Thoracic aorta (tissue), 2 donors: ENCODE measurements at regions not wholly inside any gene's neighbourhood (a gene's known extent, or its start where the extent isn't known, plus 50 kb on each side); places are given as distances from the start of the nearest gene placed in this dataset.

ENCODE experiments used
- ATAC-seq: fragments of 150-250 bp; one replicate; pipeline ENCODE4 v1.8.0; 2017; ENCODE audit warnings: low read depth; ENCODE audit not compliant: insufficient number of reproducible peaks, low FRiP score
- DNase-seq: peaks from one replicate; pipeline ENCODE4 v3.0.0-alpha.2; 2020; ENCODE audit warnings: low spot score
- H3K27ac ChIP-seq, 2 donors: fragments of 200-600 bp; sonication (generic); 1 replicate in 1 of 2; 2 replicates in 1 of 2; pipeline ENCODE4 v1.5.1; 2016; ENCODE audit warnings: mild to moderate bottlenecking in 2 of 2, moderate library complexity in 2 of 2
- H3K27me3 ChIP-seq: fragments of 200-600 bp; sonication (generic); replicated peaks from 2 replicates; pipeline ENCODE4 v1.6.0; 2016; ENCODE audit warnings: mild to moderate bottlenecking; ENCODE audit not compliant: insufficient read depth
- H3K36me3 ChIP-seq: fragments of 200-600 bp; sonication (generic); one replicate; pipeline ENCODE4 v1.5.1; 2016
- H3K4me1 ChIP-seq, 2 donors: fragments of 200-600 bp; sonication (generic); 1 replicate in 1 of 2; 2 replicates in 1 of 2; pipeline versions ENCODE4 v1.5.1 to v1.6.0; 2016; ENCODE audit warnings: low read depth in 2 of 2, mild to moderate bottlenecking in 1 of 2; ENCODE audit not compliant: control insufficient read depth in 1 of 2
- H3K4me3 ChIP-seq: fragments of 200-600 bp; sonication (generic); 2 replicates; pipeline ENCODE4 v1.5.1; 2016; ENCODE audit warnings: mild to moderate bottlenecking
- H3K9me3 ChIP-seq: fragments of 200-600 bp; sonication (generic); 2 replicates; pipeline ENCODE4 v1.5.1; 2016
- TF ChIP-seq, protein P1 (sequence below): fragments of 200-600 bp; sonication (generic); IDR thresholded peaks from one replicate; pipeline ENCODE4 v1.5.1; 2019; ENCODE audit warnings: antibody characterized with exemption

DNA sequence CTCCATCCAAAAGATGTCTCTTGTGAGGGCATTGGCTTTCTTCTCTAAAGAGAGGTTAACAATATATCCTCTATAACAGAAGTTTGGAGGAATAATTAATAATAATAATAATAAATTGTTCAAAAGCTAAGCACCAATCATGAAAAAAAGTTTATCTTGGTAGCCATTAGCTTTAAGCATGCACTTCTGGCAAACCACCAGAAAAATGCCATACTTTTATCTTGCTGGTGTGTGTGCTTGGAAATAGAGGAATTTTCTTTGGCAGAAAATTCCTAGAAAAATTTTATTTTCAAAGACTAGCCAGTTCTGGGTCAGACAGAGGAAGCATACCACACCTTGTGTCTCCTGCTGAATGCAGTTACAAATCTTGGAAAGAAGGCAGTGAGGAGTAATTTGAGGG is 52.5 kb upstream of the NPY start:
- ATAC-seq (no peak), DNase-seq (no peak)
- Histone ChIP-seq H3K4me3 (no peak overlapping the region), H3K27me3 (no peaks in the 10 kb centered on the region), H3K27ac (no peak overlapping the region), H3K4me1 (no peaks in the 10 kb centered on the region), H3K36me3 (no peaks in the 10 kb centered on the region), H3K9me3 (no peaks in the 10 kb centered on the region)
- TF ChIP-seq, protein P1, sequence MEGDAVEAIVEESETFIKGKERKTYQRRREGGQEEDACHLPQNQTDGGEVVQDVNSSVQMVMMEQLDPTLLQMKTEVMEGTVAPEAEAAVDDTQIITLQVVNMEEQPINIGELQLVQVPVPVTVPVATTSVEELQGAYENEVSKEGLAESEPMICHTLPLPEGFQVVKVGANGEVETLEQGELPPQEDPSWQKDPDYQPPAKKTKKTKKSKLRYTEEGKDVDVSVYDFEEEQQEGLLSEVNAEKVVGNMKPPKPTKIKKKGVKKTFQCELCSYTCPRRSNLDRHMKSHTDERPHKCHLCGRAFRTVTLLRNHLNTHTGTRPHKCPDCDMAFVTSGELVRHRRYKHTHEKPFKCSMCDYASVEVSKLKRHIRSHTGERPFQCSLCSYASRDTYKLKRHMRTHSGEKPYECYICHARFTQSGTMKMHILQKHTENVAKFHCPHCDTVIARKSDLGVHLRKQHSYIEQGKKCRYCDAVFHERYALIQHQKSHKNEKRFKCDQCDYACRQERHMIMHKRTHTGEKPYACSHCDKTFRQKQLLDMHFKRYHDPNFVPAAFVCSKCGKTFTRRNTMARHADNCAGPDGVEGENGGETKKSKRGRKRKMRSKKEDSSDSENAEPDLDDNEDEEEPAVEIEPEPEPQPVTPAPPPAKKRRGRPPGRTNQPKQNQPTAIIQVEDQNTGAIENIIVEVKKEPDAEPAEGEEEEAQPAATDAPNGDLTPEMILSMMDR = no peak

DNA sequence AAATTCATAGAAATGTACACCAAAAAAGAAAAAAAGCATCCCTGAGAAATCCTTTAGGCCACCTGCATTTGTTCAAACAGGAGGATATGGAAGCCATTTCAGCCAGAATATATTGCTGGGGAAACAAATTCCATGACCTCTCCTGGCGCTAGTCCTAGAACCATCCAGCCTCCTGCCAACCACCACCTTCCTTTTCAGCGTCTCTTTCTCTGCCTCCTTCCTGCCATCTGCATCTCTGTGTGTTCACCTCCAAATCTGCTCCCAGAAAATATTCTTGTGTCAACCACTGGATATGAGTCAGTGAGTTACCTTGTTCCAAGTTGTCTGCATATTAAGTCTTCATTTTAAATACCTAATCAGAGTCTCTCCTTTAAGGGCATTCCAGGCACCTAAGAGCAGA is 50.6 kb upstream of the NPY start:
- TF ChIP-seq, protein P1 = no peak
- Histone ChIP-seq H3K27me3 (no peaks in the 10 kb centered on the region), H3K4me1 (no peaks in the 10 kb centered on the region), H3K9me3 (no peaks in the 10 kb centered on the region), H3K4me3 (no peak overlapping the region), H3K27ac (no peak overlapping the region), H3K36me3 (no peaks in the 10 kb centered on the region)
- DNase-seq (no peak), ATAC-seq (no peak)
